Uterus (tissue), 2 donors: ENCODE measurements at regions not wholly inside any gene's neighbourhood (a gene's known extent, or its start where the extent isn't known, plus 50 kb on each side); places are given as distances from the start of the nearest gene placed in this dataset.

Experiments used
- CTCF ChIP-seq, 4 experiments: fragments of 200-600 bp in 2 of 4; fragments of 450-650 bp in 2 of 4; sonication (generic) in 2 of 4; IDR thresholded peaks; one replicate each; pipeline ENCODE4 v1.5.1; 2016 to 2019; ENCODE audit warnings: antibody characterized with exemption in 4 of 4, mild to moderate bottlenecking in 2 of 4, moderate library complexity in 1 of 4
- POLR2A ChIP-seq, 2 donors: fragments of 450-650 bp; IDR thresholded peaks; one replicate each; pipeline ENCODE4 v1.6.1; 2016; ENCODE audit warnings: antibody characterized with exemption in 2 of 2, mild to moderate bottlenecking in 1 of 2, moderate library complexity in 1 of 2

GRCh38 chr2:78832481-78832880 lies 193.0 kb upstream of the REG3G start:
- TF ChIP-seq POLR2A (IDR thresholded peaks at IDR 0.05) (no peak), CTCF (IDR thresholded peaks at IDR 0.05) (no peak)
